OCI-LY3 (cell line): ENCODE measurements at regions not wholly inside any gene's neighbourhood (a gene's known extent, or its start where the extent isn't known, plus 50 kb on each side); places are given as distances from the start of the nearest gene placed in this dataset.

Experiments
- EZH2phosphoT487 ChIP-seq: fragments of 200-600 bp; shearing (Covaris generic); IDR thresholded peaks from 2 replicates; pipeline ENCODE4 v1.6.1; 2018; ENCODE audit warnings: antibody characterized with exemption, mixed run types, low read depth
- TF ChIP-seq, protein P1 (sequence below): fragments of 200-600, 300-600 bp; sonication (generic); IDR thresholded peaks from 2 replicates; pipeline ENCODE4 v1.5.1; 2014; ENCODE audit warnings: antibody characterized with exemption, low read length, low read depth

DNA sequence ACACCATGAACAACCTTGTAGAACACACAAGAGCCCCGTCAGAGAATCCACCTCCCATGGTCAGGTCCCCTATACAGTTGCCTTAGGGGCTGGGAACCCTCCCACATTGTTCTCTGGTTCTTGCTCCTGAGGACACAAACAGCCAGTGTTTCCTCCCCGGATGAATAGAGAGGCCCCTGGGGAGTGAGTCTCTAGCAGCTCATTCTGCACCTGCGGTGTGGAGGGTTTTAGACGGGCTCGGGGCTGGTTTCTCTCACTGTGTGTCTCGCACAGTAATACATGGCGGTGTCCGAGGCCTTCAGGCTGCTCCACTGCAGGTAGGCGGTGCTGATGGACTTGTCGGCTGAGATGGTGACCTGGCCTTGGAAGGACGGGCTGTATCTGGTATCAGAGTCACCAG, 1052.1 kb downstream of the TMEM121 start:
- TF ChIP-seq, protein P1, sequence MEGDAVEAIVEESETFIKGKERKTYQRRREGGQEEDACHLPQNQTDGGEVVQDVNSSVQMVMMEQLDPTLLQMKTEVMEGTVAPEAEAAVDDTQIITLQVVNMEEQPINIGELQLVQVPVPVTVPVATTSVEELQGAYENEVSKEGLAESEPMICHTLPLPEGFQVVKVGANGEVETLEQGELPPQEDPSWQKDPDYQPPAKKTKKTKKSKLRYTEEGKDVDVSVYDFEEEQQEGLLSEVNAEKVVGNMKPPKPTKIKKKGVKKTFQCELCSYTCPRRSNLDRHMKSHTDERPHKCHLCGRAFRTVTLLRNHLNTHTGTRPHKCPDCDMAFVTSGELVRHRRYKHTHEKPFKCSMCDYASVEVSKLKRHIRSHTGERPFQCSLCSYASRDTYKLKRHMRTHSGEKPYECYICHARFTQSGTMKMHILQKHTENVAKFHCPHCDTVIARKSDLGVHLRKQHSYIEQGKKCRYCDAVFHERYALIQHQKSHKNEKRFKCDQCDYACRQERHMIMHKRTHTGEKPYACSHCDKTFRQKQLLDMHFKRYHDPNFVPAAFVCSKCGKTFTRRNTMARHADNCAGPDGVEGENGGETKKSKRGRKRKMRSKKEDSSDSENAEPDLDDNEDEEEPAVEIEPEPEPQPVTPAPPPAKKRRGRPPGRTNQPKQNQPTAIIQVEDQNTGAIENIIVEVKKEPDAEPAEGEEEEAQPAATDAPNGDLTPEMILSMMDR, result no peak
- no peak for TF ChIP-seq EZH2phosphoT487
